ENCODE measurements at regions not wholly inside any gene's neighbourhood (a gene's known extent, or its start where the extent isn't known, plus 50 kb on each side); places are given as distances from the start of the nearest gene placed in this dataset.

DNA sequence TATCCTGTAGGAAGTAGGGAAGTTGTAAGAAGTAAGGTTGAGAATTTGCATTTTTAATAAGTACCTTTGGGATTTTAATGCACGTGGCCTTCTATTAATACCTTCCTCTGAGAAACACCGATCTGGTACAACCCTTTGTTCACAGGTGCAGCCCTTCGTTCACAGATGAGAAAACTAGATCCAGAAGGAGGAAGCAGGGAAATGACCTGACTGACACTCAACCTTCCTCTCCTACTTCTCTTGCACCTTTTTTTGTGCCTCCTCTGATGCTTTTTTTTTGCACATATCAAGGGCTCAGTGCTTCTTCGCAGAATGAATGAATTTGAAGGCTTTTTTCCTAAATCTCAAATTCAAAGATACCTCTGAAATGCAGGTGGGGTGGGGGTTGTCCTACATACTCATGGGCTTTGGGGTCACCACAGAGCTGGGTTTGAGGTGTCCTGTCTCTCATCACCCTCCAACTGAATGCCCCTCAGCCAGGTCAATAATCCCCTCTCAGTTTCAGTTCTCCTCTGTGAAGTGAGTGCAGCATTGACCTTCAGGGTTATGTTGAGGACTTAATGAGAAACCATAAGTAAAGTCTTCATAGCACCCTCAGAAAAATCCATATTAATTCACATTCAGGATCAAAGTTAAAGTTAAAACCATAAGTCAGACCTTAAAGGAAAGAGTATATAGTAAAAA, 161.5 kb upstream of the CTNNB1 start:
- TF ChIP-seq, protein P1, sequence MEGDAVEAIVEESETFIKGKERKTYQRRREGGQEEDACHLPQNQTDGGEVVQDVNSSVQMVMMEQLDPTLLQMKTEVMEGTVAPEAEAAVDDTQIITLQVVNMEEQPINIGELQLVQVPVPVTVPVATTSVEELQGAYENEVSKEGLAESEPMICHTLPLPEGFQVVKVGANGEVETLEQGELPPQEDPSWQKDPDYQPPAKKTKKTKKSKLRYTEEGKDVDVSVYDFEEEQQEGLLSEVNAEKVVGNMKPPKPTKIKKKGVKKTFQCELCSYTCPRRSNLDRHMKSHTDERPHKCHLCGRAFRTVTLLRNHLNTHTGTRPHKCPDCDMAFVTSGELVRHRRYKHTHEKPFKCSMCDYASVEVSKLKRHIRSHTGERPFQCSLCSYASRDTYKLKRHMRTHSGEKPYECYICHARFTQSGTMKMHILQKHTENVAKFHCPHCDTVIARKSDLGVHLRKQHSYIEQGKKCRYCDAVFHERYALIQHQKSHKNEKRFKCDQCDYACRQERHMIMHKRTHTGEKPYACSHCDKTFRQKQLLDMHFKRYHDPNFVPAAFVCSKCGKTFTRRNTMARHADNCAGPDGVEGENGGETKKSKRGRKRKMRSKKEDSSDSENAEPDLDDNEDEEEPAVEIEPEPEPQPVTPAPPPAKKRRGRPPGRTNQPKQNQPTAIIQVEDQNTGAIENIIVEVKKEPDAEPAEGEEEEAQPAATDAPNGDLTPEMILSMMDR (IDR thresholded peaks at IDR 0.05) = no peak

DNA sequence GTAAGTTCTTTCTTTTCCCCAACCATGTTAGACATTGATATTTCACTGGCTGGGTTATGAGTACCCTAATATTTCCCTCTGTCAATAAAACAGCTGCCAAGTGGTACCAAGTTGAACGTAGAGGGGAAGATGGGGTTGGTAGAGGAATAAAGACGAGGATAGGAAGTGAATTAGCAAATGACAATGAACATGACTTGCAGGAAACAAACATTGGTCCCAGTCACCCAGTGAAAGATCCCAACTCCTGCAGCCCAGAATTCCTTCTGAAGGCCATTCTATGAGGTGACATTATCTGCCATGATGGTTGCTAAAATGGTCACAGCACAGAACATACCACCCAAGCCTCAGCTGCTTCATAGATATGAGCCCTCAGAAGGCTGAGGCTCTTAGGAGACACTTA, 159.0 kb upstream of the CTNNB1 start:
- TF ChIP-seq, protein P1 (IDR thresholded peaks at IDR 0.05) = no peak

DNA sequence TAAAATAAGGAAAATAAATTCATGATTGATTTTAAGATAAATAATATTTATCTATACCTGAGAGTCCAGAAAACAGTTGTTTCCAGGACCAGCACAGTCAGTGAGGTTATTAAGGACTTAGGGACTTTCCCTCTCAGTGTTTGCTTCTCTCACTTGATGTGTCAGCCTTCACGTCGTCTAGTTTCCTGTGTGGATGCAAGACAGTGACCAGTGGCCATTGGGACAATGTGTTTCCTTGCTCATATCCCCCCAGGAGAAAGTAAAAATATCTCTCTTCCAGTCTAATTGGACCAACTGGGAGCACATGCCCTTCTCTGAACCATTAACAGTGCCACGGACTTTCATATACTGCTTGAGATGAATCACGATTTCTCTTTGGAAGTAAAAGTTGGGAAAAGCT, 157.8 kb upstream of the CTNNB1 start:
- TF ChIP-seq, protein P1 (IDR thresholded peaks at IDR 0.05) = no peak

DNA sequence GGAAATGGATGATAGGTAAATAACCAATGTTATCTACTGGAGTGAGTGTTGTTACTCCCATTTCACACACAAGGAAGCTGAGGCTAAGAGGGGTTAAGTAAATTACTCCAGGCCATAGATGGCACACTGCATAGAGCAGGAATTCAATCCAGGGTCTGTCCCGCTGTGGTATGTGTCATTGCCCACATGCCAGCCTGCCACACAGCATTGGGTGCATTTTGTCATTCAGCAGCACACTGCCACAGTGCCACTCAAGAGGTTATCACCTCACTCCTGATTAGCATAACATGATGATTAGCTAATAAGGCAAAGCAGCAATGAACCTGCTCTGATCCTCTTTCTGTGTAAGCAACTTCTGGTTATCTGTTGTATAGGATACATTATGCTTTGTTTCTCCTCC, 157.4 kb upstream of the CTNNB1 start:
- TF ChIP-seq, protein P1 (IDR thresholded peaks at IDR 0.05) = no peak

DNA sequence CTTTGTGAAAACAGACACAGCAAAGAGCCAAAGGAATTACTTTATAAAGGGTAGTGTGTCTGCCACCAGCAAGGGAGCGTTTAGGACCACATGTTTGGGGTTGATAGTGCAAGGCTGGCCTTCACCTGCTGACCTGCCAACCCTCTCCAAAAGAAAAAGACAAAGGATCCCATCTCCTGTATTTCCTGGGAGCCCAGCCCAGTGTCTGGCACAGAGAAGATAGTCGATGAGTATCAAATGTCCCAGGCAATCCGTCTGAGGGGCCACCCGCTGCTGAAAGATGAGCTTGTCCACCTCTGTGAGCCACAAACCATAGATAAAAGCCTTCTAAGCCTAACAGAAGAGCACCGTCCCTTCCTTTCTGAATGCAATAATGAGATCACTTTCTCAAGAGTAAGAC, 154.8 kb upstream of the CTNNB1 start:
- TF ChIP-seq, protein P1 (IDR thresholded peaks at IDR 0.05) = no peak

DNA sequence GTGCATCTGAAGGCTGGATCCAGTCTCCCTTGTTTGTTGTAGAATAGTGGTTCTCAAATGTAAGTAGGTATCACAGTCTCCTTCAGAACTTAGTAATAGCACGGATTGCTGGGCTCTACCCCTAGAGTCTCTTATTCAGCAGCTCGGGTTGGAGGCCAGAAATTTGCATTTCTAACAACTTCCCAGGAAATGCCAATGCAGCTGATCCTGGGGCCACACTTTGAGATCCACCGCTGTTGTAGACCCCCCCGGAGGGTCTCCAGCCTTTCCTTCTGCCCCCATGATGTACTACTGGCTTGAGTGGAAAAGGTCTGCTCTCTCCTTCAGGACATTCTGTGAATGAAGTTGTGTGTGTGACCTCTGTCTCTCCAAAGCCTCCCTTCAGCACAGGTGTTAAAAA, 153.8 kb upstream of the CTNNB1 start:
- TF ChIP-seq, protein P1 (IDR thresholded peaks at IDR 0.05) = no peak

DNA sequence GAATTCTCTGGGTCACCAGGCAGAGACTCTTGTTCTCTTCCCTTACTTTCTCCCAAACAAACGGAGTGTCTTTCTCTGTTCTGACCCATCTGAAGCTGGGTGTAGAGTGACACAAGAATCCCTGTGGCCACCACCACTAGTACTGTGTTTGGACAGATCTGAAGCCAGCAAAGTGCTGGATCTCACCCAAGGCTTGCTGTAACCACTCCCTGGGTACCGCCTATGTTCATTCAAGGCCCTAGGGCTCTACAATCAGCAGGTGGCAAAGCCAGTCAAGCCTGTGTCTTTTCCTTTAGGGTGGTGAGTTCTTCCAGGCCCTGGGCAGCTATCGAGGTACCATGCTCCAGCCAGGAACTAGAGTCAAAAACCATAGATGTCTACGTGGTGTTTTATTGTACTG, 149.2 kb upstream of the CTNNB1 start:
- TF ChIP-seq, protein P1 (IDR thresholded peaks at IDR 0.05) = no peak

DNA sequence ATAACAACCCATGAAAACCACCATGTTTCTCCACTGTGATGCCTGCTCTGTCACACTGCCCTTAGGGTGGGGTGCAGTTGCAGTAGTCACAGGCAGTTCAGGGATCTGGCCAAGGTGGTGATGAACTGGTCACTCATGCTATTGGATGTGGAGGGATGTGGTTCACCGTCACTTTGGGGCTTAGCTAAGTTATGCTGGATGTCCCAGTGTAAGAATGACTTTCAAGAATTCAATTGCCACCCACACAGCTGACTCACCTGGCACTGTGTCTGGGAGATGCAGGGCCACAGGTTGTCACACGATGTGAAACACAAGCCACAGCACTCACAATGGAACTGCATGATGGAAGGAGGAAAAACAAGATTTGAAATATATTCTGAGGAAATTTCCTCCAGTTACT, 146.1 kb upstream of the CTNNB1 start:
- TF ChIP-seq, protein P1 (IDR thresholded peaks at IDR 0.05) = no peak

All from LNCAP (cell line).